GM23338 (cell line): ENCODE measurements at regions not wholly inside any gene's neighbourhood (a gene's known extent, or its start where the extent isn't known, plus 50 kb on each side); places are given as distances from the start of the nearest gene placed in this dataset.

Source experiments
- CREB1 ChIP-seq: fragments of 250-450 bp; sonication (Bioruptor Pico); IDR thresholded peaks from 2 replicates; pipeline ENCODE4 v1.5.0; 2020; ENCODE audit warnings: low read depth, mild to moderate bottlenecking, moderate library complexity
- CTCF ChIP-seq, 2 experiments: fragments of 200-600 bp in 1 of 2; sonication (generic) in 1 of 2; conservative IDR thresholded peaks; 2 replicates each; pipeline versions ENCODE4 v1.5.1 to v1.6.1; 2016 to 2017; ENCODE audit warnings: antibody characterized with exemption in 2 of 2, low read depth in 2 of 2, mild to moderate bottlenecking in 2 of 2, moderate library complexity in 1 of 2
- ETS1 ChIP-seq: IDR thresholded peaks from 2 replicates; pipeline ENCODE4 v1.6.1; 2016; ENCODE audit warnings: antibody characterized with exemption
- EZH2 ChIP-seq: fragments of 200-600 bp; sonication (generic); IDR thresholded peaks from one replicate; pipeline ENCODE4 v1.8.0; 2017; ENCODE audit warnings: antibody characterized with exemption, mild to moderate bottlenecking, low read depth; ENCODE audit not compliant: unreplicated experiment
- EZH2phosphoT487 ChIP-seq: fragments of 200-600 bp; sonication (generic); IDR thresholded peaks from one replicate; pipeline ENCODE4 v1.8.1; 2018; ENCODE audit warnings: antibody characterized with exemption; ENCODE audit not compliant: unreplicated experiment
- JUNB ChIP-seq: IDR thresholded peaks from one replicate; pipeline ENCODE4 v1.6.1; 2016; ENCODE audit warnings: antibody characterized with exemption; ENCODE audit not compliant: unreplicated experiment
- NANOG ChIP-seq: IDR thresholded peaks from 2 replicates; pipeline ENCODE4 v1.6.1; 2016; ENCODE audit warnings: antibody characterized with exemption, borderline replicate concordance
- POLR2AphosphoS5 ChIP-seq: IDR thresholded peaks from 2 replicates; pipeline ENCODE4 v1.6.1; 2016; ENCODE audit warnings: antibody characterized with exemption, low read depth
- REST ChIP-seq: IDR thresholded peaks from one replicate; pipeline ENCODE4 v1.6.1; 2018; ENCODE audit warnings: antibody characterized with exemption; ENCODE audit not compliant: unreplicated experiment

- TF ChIP-seq EZH2 (no peak), CTCF (conservative IDR thresholded peaks at IDR 0.05; ENCODE audit: low read depth in 2 of 2) (no peak), POLR2AphosphoS5 (no peak), ETS1 (no peak), REST (no peak), EZH2phosphoT487 (no peak), JUNB (no peak), CREB1 (CRISPR knock-in tag) (no peak), NANOG (no peak)
Measured at GRCh38 chrX:27924718-27925117, 56.5 kb downstream of the DCAF8L1 start.
